ENCODE measurements at regions not wholly inside any gene's neighbourhood (a gene's known extent, or its start where the extent isn't known, plus 50 kb on each side); places are given as distances from the start of the nearest gene placed in this dataset.
"Not testable (repeated sequence)": the region's sequence is repeated elsewhere in the genome, so short reads cannot be mapped to it uniquely, and the experiment has no call there.

DNA sequence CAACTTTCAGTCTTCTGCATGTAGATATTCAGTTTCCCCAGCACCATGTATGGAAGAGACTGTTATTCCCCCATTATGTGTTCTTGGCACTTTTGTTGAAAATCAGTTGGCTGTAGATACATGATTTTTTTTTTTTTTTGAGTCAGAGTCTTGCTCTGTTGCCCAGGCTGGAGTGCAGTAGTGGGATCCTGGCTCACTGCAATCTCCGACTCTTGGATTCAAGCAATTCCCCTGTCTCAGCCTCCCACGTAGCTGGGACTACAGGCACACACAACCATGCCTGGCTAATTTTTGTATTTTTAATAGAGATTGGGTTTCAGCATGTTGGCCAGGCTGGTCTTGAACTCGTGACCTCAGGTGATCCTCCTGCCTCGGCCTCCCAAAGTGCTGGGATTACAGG, 201.0 kb upstream of the NMUR2 start:
- not testable (repeated sequence) for TF ChIP-seq POLR2AphosphoS5 (IDR thresholded peaks at IDR 0.05); POLR2A (IDR thresholded peaks at IDR 0.05; ENCODE audit: low read depth)
- TF ChIP-seq, protein P1, sequence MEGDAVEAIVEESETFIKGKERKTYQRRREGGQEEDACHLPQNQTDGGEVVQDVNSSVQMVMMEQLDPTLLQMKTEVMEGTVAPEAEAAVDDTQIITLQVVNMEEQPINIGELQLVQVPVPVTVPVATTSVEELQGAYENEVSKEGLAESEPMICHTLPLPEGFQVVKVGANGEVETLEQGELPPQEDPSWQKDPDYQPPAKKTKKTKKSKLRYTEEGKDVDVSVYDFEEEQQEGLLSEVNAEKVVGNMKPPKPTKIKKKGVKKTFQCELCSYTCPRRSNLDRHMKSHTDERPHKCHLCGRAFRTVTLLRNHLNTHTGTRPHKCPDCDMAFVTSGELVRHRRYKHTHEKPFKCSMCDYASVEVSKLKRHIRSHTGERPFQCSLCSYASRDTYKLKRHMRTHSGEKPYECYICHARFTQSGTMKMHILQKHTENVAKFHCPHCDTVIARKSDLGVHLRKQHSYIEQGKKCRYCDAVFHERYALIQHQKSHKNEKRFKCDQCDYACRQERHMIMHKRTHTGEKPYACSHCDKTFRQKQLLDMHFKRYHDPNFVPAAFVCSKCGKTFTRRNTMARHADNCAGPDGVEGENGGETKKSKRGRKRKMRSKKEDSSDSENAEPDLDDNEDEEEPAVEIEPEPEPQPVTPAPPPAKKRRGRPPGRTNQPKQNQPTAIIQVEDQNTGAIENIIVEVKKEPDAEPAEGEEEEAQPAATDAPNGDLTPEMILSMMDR (IDR thresholded peaks at IDR 0.05), result not testable (repeated sequence)
